Activated CD4-positive, alpha-beta T cell treated with anti-CD3 and anti-CD28 coated beads for 48 hours (primary cell): ENCODE measurements at regions not wholly inside any gene's neighbourhood (a gene's known extent, or its start where the extent isn't known, plus 50 kb on each side); places are given as distances from the start of the nearest gene placed in this dataset.
"Not testable (repeated sequence)": the region's sequence is repeated elsewhere in the genome, so short reads cannot be mapped to it uniquely, and the experiment has no call there.

Experiments
- DNase-seq: peaks from one replicate; pipeline ENCODE4 v3.0.0-alpha.2; 2020

- no peak for DNase-seq
Observed at GRCh38 chr11:71181566-71181965, 70.8 kb downstream of the SHANK2 start.

GRCh38 chr11:71180694-71181470 lies 71.5 kb downstream of the SHANK2 start:
- DNase-seq: no peak

- DNase-seq: no peak
Observed at GRCh38 chr11:71179877-71180605, 72.3 kb downstream of the SHANK2 start.

DNA sequence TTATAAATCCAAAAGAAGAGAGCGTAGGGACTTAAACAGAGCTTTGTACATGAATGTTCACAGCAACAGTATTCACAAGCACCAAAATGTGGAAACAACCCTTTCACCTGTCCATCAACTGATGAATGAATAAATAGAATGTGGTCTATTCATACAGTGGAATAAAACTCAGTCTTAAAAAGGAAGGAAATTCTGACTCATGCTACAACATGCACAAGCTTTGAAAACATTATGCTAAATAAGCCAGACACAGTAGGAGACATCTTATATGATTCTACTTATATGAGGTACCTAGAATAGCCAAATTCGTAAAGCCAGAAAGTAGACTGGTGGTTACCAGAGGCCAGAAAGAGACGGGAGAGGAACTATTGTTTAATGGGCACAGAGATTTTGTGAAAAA lies 74.3 kb downstream of the SHANK2 start:
- no peak for DNase-seq

DNA sequence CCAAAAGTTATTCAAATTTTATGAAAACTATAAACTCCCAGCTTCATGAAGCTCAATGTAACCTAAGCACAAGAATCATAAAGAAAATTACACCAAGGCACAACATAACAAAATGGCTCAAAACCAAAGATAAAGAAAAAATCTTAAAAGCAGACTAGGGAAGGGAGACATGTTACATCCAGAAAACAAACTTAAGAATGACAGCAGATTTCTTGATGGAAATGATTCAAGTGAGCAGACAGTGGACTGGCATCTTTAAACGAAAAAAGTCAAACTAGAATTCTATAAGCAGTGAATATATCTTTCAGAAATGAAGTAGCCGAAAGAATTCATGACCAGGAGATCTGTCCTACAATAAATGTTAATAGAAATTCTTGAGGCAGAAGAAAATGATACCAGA lies 75.6 kb downstream of the SHANK2 start:
- no peak for DNase-seq

GRCh38 chr11:71173709-71174108 lies 78.7 kb downstream of the SHANK2 start:
- DNase-seq: no peak

- no peak for DNase-seq
Observed at GRCh38 chr11:71172680-71173079, 79.7 kb downstream of the SHANK2 start.

- no peak for DNase-seq
Observed at GRCh38 chr11:71171576-71171975, 80.8 kb downstream of the SHANK2 start.

DNA sequence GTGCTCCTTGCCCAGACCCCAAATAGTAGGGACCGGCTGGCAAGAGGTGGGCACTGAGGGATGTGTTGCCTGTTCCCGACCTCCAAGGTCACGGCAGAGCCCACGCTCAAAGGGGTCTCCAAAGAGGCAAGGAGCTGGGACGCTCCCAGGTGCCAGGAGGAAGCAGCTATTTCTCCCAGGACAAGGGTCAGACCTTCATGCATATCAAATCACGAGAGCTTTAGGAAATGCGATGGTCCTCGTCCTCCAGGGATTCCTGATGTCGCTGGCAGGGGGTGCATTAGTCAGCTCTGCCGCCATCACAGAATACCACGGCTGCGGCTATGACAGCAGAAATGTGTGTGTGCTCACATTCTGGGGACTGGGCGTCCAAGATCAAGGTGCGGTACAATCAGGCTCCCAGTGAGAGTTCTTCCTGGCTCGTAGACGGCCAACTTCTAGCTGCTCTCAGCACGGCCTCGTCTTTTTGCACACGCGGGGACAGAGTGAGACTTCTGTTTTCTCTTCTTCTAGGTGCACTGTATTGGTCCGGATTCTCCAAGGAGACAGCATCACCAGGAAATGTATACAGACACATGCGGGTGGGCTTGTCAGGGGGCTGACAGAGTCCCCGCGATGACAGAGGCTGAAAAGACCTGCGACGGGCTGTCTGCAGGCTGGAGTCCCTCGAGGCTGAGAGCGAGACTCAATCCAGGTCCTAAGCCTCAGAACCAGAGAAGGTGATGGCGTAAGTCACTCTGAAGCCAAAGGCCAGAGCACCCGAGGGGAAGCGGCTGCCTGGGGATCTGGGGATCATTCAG lies 81.6 kb downstream of the SHANK2 start:
- DNase-seq: no peak

DNA sequence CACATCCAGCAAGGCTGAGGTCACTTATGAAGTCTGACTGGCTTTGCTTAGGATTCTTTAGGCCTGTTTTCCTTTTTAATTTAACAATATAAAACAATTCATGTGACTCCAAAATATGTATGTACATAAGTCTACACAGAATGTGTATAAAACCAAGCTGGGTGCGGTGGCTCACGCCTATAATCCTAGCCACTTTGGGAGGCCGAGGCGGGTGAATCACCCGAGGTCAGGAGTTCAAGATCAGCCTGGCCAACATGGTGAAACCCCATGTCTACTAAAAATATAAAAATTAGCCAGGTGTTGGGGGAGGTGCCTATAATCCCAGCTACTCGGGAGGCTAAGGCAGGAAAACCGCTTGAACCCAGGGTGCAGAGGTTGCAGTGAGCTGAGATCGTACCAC lies 83.1 kb downstream of the SHANK2 start:
- no peak for DNase-seq

DNA sequence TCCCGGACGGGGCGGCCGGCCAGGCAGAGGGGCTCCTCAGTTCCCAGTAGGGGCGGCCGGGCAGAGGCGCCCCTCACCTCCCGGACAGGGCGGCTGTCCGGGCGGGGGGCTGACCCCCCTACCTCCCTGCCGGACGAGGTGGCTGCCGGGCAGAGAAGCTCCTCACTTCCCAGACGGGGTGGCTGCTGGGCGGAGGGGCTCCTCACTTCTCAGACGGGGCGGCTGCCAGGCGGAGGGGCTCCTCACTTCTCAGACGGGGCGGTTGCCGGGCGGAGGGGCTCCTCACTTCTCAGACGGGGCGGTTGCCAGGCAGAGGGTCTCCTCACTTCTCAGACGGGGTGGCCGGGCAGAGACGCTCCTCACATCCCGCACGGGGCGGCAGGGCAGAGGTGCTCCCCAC lies 84.6 kb downstream of the SHANK2 start:
- not testable (repeated sequence) for DNase-seq

- no peak for DNase-seq
Observed at GRCh38 chr11:71165771-71166170, 86.6 kb downstream of the SHANK2 start.

GRCh38 chr11:71164621-71165020 lies 87.8 kb downstream of the SHANK2 start:
- DNase-seq: no peak

DNA sequence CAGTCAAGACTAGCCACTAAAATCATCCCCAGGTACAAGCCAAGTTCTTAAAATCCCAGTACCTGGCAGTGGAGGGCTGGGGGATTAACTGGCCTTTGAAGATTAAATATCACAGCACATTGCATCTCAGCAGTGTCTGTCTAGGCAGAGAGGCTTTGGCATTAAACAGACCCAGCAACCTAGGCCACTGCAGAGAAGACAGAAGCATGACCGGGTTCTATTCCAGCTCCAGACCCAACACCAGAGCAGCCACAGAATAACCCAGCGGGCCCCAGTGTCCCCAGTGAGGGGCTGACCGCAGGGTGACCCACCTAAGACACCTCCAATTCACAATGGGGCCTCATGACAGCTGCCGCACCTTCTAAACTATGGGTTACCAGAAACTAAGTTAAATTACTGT lies 88.2 kb downstream of the SHANK2 start:
- no peak for DNase-seq

DNA sequence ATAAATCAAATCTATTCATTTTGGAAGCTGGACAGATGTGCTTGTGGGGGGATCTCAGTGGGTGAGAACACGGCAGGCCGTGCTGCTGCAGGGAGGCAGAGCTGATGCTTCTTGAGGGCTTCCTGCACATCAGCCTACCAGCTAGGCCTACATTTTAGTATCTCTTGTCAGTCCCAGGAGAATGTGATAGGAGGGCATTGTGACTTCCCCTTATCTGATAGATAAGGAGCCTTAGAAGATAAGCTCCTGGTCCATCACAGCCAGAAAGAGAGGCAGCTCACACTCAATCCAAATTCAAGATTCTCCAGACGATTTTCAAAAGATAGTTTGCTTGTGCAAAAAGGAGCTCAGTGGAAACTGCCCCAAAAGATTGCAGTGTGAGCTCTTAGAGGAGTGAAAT lies 89.0 kb downstream of the SHANK2 start:
- DNase-seq: no peak

DNA sequence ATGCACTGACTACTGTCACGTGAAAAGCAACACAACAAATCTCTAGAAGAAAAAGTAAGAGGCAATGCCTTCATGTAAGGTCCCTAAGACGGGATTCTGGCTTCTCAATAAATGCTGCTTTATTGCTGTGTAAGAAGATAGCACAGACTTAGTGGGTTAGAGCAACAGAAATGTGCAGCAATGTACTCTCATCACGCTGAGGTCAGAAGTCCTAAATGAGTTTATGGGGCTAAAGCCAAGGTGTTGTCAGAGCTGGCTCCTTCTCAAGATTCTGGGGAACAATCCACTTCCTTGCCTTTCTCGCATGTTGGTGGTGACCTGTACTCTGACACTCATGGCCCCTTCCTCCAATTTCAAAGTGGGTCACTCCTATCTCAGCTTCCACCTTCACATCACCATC lies 93.4 kb downstream of the SHANK2 start:
- DNase-seq: no peak

GRCh38 chr11:71157676-71158075 lies 94.7 kb downstream of the SHANK2 start:
- DNase-seq: not testable (repeated sequence)

- no peak for DNase-seq
Observed at GRCh38 chr11:71156301-71156700, 96.1 kb downstream of the SHANK2 start.

DNA sequence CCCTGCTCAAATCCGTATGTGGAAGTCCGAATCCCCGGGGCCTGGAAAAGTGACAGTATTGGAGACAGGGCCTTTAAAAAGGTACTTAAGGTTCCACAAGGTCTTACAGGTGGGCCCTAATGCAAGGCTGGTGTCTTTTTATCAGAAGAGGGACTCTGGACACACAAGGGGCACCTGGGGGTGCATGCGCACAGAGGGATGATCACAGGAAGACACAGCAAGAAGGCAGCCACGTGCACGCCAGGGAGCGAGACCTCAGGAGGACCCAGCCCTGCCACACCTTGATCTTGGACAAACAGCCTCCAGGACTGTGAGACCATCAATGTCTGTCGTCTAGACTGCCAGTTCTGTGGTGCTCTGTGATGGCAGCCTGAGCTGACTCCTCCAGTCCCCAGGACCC lies 96.5 kb downstream of the SHANK2 start:
- no peak for DNase-seq

DNA sequence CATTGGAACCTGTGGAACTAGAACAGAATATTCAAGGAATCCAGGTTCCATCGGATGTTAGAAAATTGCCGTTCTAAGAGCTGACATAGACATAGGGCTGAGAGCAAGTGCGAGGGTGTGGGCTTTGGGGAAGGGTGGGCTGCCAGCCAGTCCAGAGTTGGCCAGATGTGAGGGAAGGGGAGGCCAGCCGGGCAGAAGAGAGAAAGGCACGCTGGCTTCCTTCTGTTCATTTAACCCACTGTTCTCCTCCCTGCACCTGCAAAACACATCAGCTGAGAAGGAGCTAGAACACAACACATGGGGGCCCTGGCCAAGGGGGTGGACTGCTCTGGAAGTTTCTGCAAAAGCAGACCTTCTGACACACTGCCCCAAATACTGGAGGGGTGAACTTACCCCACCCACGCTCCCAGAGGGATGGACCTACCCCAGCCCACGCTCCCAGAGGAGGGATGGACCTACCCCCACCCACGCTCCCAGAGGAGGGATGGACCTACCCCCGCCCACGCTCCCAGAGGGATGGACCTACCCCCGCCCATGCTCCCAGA lies 98.0 kb downstream of the SHANK2 start:
- no peak for DNase-seq

- DNase-seq: no peak
Observed at GRCh38 chr11:71153005-71153390, 99.4 kb downstream of the SHANK2 start.

GRCh38 chr11:71152312-71153004 lies 99.9 kb downstream of the SHANK2 start:
- DNase-seq: not testable (repeated sequence)

GRCh38 chr11:71151561-71151960 lies 100.8 kb downstream of the SHANK2 start:
- DNase-seq: no peak
